ENCODE measurements at regions not wholly inside any gene's neighbourhood (a gene's known extent, or its start where the extent isn't known, plus 50 kb on each side); places are given as distances from the start of the nearest gene placed in this dataset.

- DNase-seq (ENCODE audit: low read depth) = no peak
- no peak for TF ChIP-seq CTCF (IDR thresholded peaks at IDR 0.05; ENCODE audit: low read length, missing control alignments)
- no peak overlapping the region for H3K4me3 ChIP-seq (replicated peaks; ENCODE audit: low read depth, low read length)
Observed at GRCh38 chr5:176721509-176721908, 74.2 kb downstream of the TSPAN17 start.

GRCh38 chr5:176722757-176723156 lies 75.5 kb downstream of the TSPAN17 start:
- H3K4me3 ChIP-seq (replicated peaks; ENCODE audit: low read depth, low read length) = no peak overlapping the region
- DNase-seq (ENCODE audit: low read depth) = no peak
- TF ChIP-seq CTCF (IDR thresholded peaks at IDR 0.05; ENCODE audit: low read length, missing control alignments) = no peak

- no peak overlapping the region for H3K4me3 ChIP-seq (replicated peaks; ENCODE audit: low read depth, low read length)
- DNase-seq (ENCODE audit: low read depth) = no peak
- TF ChIP-seq CTCF (IDR thresholded peaks at IDR 0.05; ENCODE audit: low read length, missing control alignments) = no peak
Observed at GRCh38 chr5:176723440-176723839, 76.2 kb downstream of the TSPAN17 start.

GRCh38 chr5:176724472-176724871 lies 77.2 kb downstream of the TSPAN17 start:
- H3K4me3 ChIP-seq (replicated peaks; ENCODE audit: low read depth, low read length) = no peak overlapping the region
- no peak for DNase-seq (ENCODE audit: low read depth)
- TF ChIP-seq CTCF (IDR thresholded peaks at IDR 0.05; ENCODE audit: low read length, missing control alignments) = no peak

- TF ChIP-seq CTCF (IDR thresholded peaks at IDR 0.05; ENCODE audit: low read length, missing control alignments) = no peak
- no peak for DNase-seq (ENCODE audit: low read depth)
- H3K4me3 ChIP-seq (replicated peaks; ENCODE audit: low read depth, low read length) = no peak overlapping the region
Observed at GRCh38 chr5:176725521-176726280, 78.4 kb downstream of the TSPAN17 start.

GRCh38 chr5:176726746-176727527 lies 79.7 kb downstream of the TSPAN17 start:
- DNase-seq (ENCODE audit: low read depth) = no peak
- no peak for TF ChIP-seq CTCF (IDR thresholded peaks at IDR 0.05; ENCODE audit: low read length, missing control alignments)
- H3K4me3 ChIP-seq (replicated peaks; ENCODE audit: low read depth, low read length) = no peak overlapping the region
